ENCODE measurements at regions not wholly inside any gene's neighbourhood (a gene's known extent, or its start where the extent isn't known, plus 50 kb on each side); places are given as distances from the start of the nearest gene placed in this dataset.

GRCh38 chr21:28823429-28823828 is 169.2 kb downstream of the LTN1 start:
- Histone ChIP-seq H3K9ac (ENCODE audit: low read depth, low read length, poor library complexity, severe bottlenecking) (no peak overlapping the region), H3K4me1 (ENCODE audit: insufficient read depth, low read length, poor library complexity, severe bottlenecking) (no peaks in the 10 kb centered on the region), H3K79me2 (ENCODE audit: insufficient read depth, low read length) (no peaks in the 10 kb centered on the region), H3K9me2 (replicated peaks; ENCODE audit: low read depth, low read length) (no peaks in the 10 kb centered on the region), H3K27me3 (ENCODE audit: insufficient read depth, low read length, poor library complexity, severe bottlenecking) (no peaks in the 10 kb centered on the region), H3K36me3 (ENCODE audit: insufficient read depth, low read length) (no peaks in the 10 kb centered on the region), H4K20me1 (ENCODE audit: insufficient read depth, low read length, poor library complexity, severe bottlenecking) (no peaks in the 10 kb centered on the region), H2AFZ (ENCODE audit: low read length) (no peak overlapping the region), H3K4me3 (ENCODE audit: low read length, poor library complexity, severe bottlenecking) (no peak overlapping the region), H3K9me3 (ENCODE audit: insufficient read depth, low read depth, low read length) (no peaks in the 10 kb centered on the region), H3F3A (ENCODE audit: low read depth) (no peaks in the 10 kb centered on the region), H3K4me2 (ENCODE audit: low read depth, low read length, poor library complexity, severe bottlenecking) (no peak overlapping the region)
- TF ChIP-seq EZH2phosphoT487 (IDR thresholded peaks at IDR 0.05; ENCODE audit: borderline replicate concordance) (no peak), CTCF (conservative IDR thresholded peaks at IDR 0.05; ENCODE audit: low read length) (no peak)

- TF ChIP-seq CTCF (conservative IDR thresholded peaks at IDR 0.05; ENCODE audit: low read length) (no peak), EZH2phosphoT487 (IDR thresholded peaks at IDR 0.05; ENCODE audit: borderline replicate concordance) (no peak)
- Histone ChIP-seq H3K4me2 (ENCODE audit: low read depth, low read length, poor library complexity, severe bottlenecking) (no peak overlapping the region), H3K27me3 (ENCODE audit: insufficient read depth, low read length, poor library complexity, severe bottlenecking) (no peaks in the 10 kb centered on the region), H3F3A (ENCODE audit: low read depth) (no peaks in the 10 kb centered on the region), H3K4me1 (ENCODE audit: insufficient read depth, low read length, poor library complexity, severe bottlenecking) (no peaks in the 10 kb centered on the region), H3K36me3 (ENCODE audit: insufficient read depth, low read length) (no peaks in the 10 kb centered on the region), H4K20me1 (ENCODE audit: insufficient read depth, low read length, poor library complexity, severe bottlenecking) (no peaks in the 10 kb centered on the region), H3K9me3 (ENCODE audit: insufficient read depth, low read depth, low read length) (no peaks in the 10 kb centered on the region), H3K9me2 (replicated peaks; ENCODE audit: low read depth, low read length) (no peaks in the 10 kb centered on the region), H3K4me3 (ENCODE audit: low read length, poor library complexity, severe bottlenecking) (no peak overlapping the region), H2AFZ (ENCODE audit: low read length) (no peak overlapping the region), H3K79me2 (ENCODE audit: insufficient read depth, low read length) (no peaks in the 10 kb centered on the region), H3K9ac (ENCODE audit: low read depth, low read length, poor library complexity, severe bottlenecking) (no peak overlapping the region)
Observed at GRCh38 chr21:28822486-28823335, 170.0 kb downstream of the LTN1 start.

GRCh38 chr21:28822123-28822399 is 170.6 kb downstream of the LTN1 start:
- Histone ChIP-seq H3K79me2 (ENCODE audit: insufficient read depth, low read length) (no peaks in the 10 kb centered on the region), H3K9me3 (ENCODE audit: insufficient read depth, low read depth, low read length) (no peaks in the 10 kb centered on the region), H2AFZ (ENCODE audit: low read length) (no peak overlapping the region), H3K4me2 (ENCODE audit: low read depth, low read length, poor library complexity, severe bottlenecking) (no peak overlapping the region), H3K9ac (ENCODE audit: low read depth, low read length, poor library complexity, severe bottlenecking) (no peak overlapping the region), H4K20me1 (ENCODE audit: insufficient read depth, low read length, poor library complexity, severe bottlenecking) (no peaks in the 10 kb centered on the region), H3K27me3 (ENCODE audit: insufficient read depth, low read length, poor library complexity, severe bottlenecking) (no peaks in the 10 kb centered on the region), H3K9me2 (replicated peaks; ENCODE audit: low read depth, low read length) (no peaks in the 10 kb centered on the region), H3F3A (ENCODE audit: low read depth) (no peaks in the 10 kb centered on the region), H3K36me3 (ENCODE audit: insufficient read depth, low read length) (no peaks in the 10 kb centered on the region), H3K4me3 (ENCODE audit: low read length, poor library complexity, severe bottlenecking) (no peak overlapping the region), H3K4me1 (ENCODE audit: insufficient read depth, low read length, poor library complexity, severe bottlenecking) (no peaks in the 10 kb centered on the region)
- TF ChIP-seq CTCF (conservative IDR thresholded peaks at IDR 0.05; ENCODE audit: low read length) = no peak
- no peak for TF ChIP-seq EZH2phosphoT487 (IDR thresholded peaks at IDR 0.05; ENCODE audit: borderline replicate concordance)

Data from Loucy (cell line).